ENCODE measurements at regions not wholly inside any gene's neighbourhood (a gene's known extent, or its start where the extent isn't known, plus 50 kb on each side); places are given as distances from the start of the nearest gene placed in this dataset.
A peak's percentile ranks its signal among the peaks of the same experiment; 100 is the strongest.

DNA sequence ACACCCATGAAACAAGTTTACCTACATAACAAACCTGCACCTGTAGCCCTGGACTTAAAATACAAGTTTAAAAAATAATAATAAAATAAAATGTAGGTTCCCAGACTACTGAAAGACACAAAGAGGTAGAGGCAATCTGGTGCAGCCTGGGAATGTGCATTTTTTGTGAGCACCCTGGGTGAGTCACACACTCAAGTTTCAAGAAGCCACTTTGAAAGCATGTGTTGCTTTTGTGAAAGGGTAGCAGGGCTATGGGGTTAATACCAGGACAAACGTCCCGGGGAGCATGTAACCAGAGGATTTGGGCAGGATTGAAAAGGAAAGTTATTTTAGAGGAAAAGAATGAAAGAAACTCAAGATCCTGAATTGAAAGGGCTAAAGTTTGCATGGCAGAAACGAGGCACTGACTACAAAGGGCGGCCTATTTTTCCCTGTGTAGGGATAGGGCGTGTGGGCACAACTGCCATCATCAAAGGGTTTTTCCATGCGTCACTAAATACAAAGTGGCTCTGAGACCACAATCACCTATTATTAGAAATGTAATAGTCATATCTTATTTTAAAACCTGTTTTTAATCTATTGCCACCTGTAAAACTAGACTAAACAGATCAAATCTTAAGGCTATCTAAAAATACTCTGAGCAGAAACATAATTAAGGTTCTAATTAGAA is 314.9 kb downstream of the COG6 start:
- no peaks in the 10 kb centered on the region for H3K9me3 ChIP-seq (ENCODE audit: control insufficient read depth, insufficient read depth, low read length)
- no peak for DNase-seq (ENCODE audit: low read depth in 4 of 6, low spot score in 6 of 6)
- WGBS (ENCODE audit: insufficient coverage): 36% methylated on average over 3 of the region's 6 CpGs
- H3K4me1 ChIP-seq (ENCODE audit: control insufficient read depth, insufficient read depth, low read length): no peaks in the 10 kb centered on the region
- no peaks in the 10 kb centered on the region for H3K36me3 ChIP-seq (ENCODE audit: control insufficient read depth, insufficient read depth, low read length)
- no peak overlapping the region for H3K4me3 ChIP-seq (ENCODE audit: low read depth, low read length)
- no peak overlapping the region for H3K27ac ChIP-seq (ENCODE audit: low read depth, low read length)
- H3K27me3 ChIP-seq (ENCODE audit: control insufficient read depth, insufficient read depth, low read length): no peaks in the 10 kb centered on the region

GRCh38 chr13:39971526-39971925 is 316.1 kb downstream of the COG6 start:
- Histone ChIP-seq H3K4me3 (ENCODE audit: low read depth, low read length) (no peak overlapping the region), H3K36me3 (ENCODE audit: control insufficient read depth, insufficient read depth, low read length) (no peaks in the 10 kb centered on the region), H3K27me3 (ENCODE audit: control insufficient read depth, insufficient read depth, low read length) (no peaks in the 10 kb centered on the region), H3K4me1 (ENCODE audit: control insufficient read depth, insufficient read depth, low read length) (no peaks in the 10 kb centered on the region), H3K27ac (ENCODE audit: low read depth, low read length) (no peak overlapping the region), H3K9me3 (ENCODE audit: control insufficient read depth, insufficient read depth, low read length) (no peaks in the 10 kb centered on the region)
- 90% methylated on average over 2 of the region's 3 CpGs for WGBS (ENCODE audit: insufficient coverage)
- no peak for DNase-seq (ENCODE audit: low read depth in 4 of 6, low spot score in 6 of 6)

- no peaks in the 10 kb centered on the region for H3K27me3 ChIP-seq (ENCODE audit: control insufficient read depth, insufficient read depth, low read length)
- H3K27ac ChIP-seq (ENCODE audit: low read depth, low read length): no peak overlapping the region
- 56% methylated on average over 3 of the region's 6 CpGs for WGBS (ENCODE audit: insufficient coverage)
- no peaks in the 10 kb centered on the region for H3K36me3 ChIP-seq (ENCODE audit: control insufficient read depth, insufficient read depth, low read length)
- DNase-seq (ENCODE audit: low read depth in 4 of 6, low spot score in 6 of 6): no peak
- H3K9me3 ChIP-seq (ENCODE audit: control insufficient read depth, insufficient read depth, low read length): no peaks in the 10 kb centered on the region
- no peak overlapping the region for H3K4me3 ChIP-seq (ENCODE audit: low read depth, low read length)
- no peaks in the 10 kb centered on the region for H3K4me1 ChIP-seq (ENCODE audit: control insufficient read depth, insufficient read depth, low read length)
Measured at GRCh38 chr13:39976481-39976880, 321.0 kb downstream of the COG6 start.

DNA sequence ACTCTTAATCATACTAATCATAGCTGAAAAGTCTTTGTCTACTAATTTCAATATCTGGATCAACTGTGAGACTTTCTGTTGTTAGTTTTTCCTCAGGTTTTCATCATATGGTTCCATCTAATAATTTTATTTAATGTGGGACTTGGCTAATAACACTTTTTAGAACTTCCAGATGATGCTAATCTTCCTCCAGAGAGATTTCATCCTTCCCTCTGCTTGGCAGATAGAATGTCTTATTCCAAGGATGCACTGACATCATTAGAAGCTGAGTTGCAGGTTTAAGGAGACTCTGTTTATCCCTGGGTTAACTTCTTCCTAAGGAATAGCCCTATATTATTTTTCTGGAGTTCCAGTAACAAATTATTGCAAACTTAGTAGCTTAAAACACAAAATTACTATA is 325.6 kb downstream of the COG6 start:
- H3K4me3 ChIP-seq (ENCODE audit: low read depth, low read length): no peak overlapping the region
- H3K36me3 ChIP-seq (ENCODE audit: control insufficient read depth, insufficient read depth, low read length): no peaks in the 10 kb centered on the region
- H3K27ac ChIP-seq (ENCODE audit: low read depth, low read length): no peak overlapping the region
- no peaks in the 10 kb centered on the region for H3K9me3 ChIP-seq (ENCODE audit: control insufficient read depth, insufficient read depth, low read length)
- H3K4me1 ChIP-seq (ENCODE audit: control insufficient read depth, insufficient read depth, low read length): no peaks in the 10 kb centered on the region
- no peak for DNase-seq (ENCODE audit: low read depth in 4 of 6, low spot score in 6 of 6)
- H3K27me3 ChIP-seq (ENCODE audit: control insufficient read depth, insufficient read depth, low read length): no peaks in the 10 kb centered on the region

DNA sequence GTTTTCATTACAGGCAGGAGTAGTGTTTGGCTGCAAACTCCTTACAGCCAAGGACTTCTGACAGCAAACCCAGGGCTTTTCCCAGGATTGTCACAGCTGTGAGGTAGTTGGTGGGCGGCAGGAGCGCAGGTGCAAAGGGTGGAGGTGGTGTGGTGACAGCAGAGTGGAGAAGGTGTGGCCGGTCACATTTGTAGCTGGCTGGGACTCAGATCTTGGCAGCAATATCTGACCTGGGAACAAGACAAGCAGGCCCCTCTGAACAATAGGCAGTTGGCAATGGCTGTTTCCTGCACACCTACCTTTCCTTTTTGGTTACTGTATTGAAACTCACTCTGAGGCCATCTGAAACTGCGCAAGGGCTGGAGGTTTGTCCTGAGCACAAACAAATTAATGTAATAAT is 327.3 kb downstream of the COG6 start:
- Histone ChIP-seq H3K9me3 (ENCODE audit: control insufficient read depth, insufficient read depth, low read length) (no peaks in the 10 kb centered on the region), H3K4me1 (ENCODE audit: control insufficient read depth, insufficient read depth, low read length) (no peaks in the 10 kb centered on the region), H3K27me3 (ENCODE audit: control insufficient read depth, insufficient read depth, low read length) (no peaks in the 10 kb centered on the region), H3K36me3 (ENCODE audit: control insufficient read depth, insufficient read depth, low read length) (no peaks in the 10 kb centered on the region), H3K27ac (ENCODE audit: low read depth, low read length) (no peak overlapping the region), H3K4me3 (ENCODE audit: low read depth, low read length) (no peak overlapping the region)
- no peak for DNase-seq (ENCODE audit: low read depth in 4 of 6, low spot score in 6 of 6)
- 73% methylated on average over 3 of the region's 4 CpGs for WGBS (ENCODE audit: insufficient coverage)

- Histone ChIP-seq H3K9me3 (ENCODE audit: control insufficient read depth, insufficient read depth, low read length) (no peaks in the 10 kb centered on the region), H3K4me1 (ENCODE audit: control insufficient read depth, insufficient read depth, low read length) (no peaks in the 10 kb centered on the region), H3K36me3 (ENCODE audit: control insufficient read depth, insufficient read depth, low read length) (no peaks in the 10 kb centered on the region), H3K4me3 (ENCODE audit: low read depth, low read length) (no peak overlapping the region), H3K27ac (ENCODE audit: low read depth, low read length) (no peak overlapping the region), H3K27me3 (ENCODE audit: control insufficient read depth, insufficient read depth, low read length) (no peaks in the 10 kb centered on the region)
- 100% methylated on average over 1 of the region's 4 CpGs for WGBS (ENCODE audit: insufficient coverage)
- DNase-seq (ENCODE audit: low read depth in 4 of 6, low spot score in 6 of 6): peak in 1 of 6 donors; percentile 25
Measured at GRCh38 chr13:39985071-39985470, 329.6 kb downstream of the COG6 start.

DNA sequence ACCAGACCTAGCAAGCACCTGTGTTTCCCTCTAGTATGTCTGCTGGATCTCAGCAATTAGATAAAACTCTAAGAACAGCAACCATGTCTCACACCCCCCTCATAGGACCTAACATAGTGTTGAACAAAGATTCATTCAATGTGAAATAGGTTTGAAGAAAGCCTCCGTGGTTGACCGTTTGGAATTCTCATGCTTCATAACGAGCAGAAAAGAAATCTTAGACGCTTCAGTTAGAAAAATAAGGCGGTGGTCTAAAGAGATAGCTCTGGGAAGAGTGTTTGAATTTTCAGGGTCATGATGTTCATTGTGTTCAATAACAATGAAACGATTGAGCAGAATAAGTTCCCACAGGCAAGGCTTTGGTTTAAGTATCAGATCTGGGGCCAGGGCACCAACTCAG is 332.9 kb downstream of the COG6 start:
- DNase-seq (ENCODE audit: low read depth in 4 of 6, low spot score in 6 of 6): no peak
- Histone ChIP-seq H3K4me3 (ENCODE audit: low read depth, low read length) (no peak overlapping the region), H3K4me1 (ENCODE audit: control insufficient read depth, insufficient read depth, low read length) (no peaks in the 10 kb centered on the region), H3K9me3 (ENCODE audit: control insufficient read depth, insufficient read depth, low read length) (no peaks in the 10 kb centered on the region), H3K36me3 (ENCODE audit: control insufficient read depth, insufficient read depth, low read length) (no peaks in the 10 kb centered on the region), H3K27me3 (ENCODE audit: control insufficient read depth, insufficient read depth, low read length) (no peaks in the 10 kb centered on the region), H3K27ac (ENCODE audit: low read depth, low read length) (no peak overlapping the region)
- WGBS (ENCODE audit: insufficient coverage): 18% methylated on average over 5 of the region's 6 CpGs

DNA sequence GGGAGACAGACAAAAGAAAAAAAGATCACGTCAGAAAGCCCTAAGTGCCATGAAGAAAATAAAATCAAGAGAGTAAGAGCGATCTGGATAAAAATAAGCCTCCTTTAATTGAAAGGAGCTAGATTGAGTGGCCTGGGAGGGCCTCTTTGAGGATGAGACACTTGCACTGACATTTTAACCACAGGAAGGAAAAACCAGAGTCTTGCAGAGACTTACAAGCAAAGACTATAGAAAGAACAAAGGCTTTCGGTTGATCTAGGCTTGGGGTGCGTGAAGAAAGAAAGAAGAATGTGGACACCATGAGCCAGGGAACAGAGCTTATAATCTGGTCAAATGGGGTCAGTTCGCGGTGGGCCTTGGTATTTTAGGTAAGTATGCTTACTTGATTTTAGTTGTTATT is 342.7 kb downstream of the COG6 start:
- DNase-seq (ENCODE audit: low read depth in 4 of 6, low spot score in 6 of 6): no peak
- Histone ChIP-seq H3K9me3 (ENCODE audit: control insufficient read depth, insufficient read depth, low read length) (no peaks in the 10 kb centered on the region), H3K27me3 (ENCODE audit: control insufficient read depth, insufficient read depth, low read length) (no peaks in the 10 kb centered on the region), H3K36me3 (ENCODE audit: control insufficient read depth, insufficient read depth, low read length) (no peaks in the 10 kb centered on the region), H3K4me3 (ENCODE audit: low read depth, low read length) (no peak overlapping the region), H3K27ac (ENCODE audit: low read depth, low read length) (no peak overlapping the region), H3K4me1 (ENCODE audit: control insufficient read depth, insufficient read depth, low read length) (no peaks in the 10 kb centered on the region)
- 97% methylated on average over 5 of the region's 6 CpGs for WGBS (ENCODE audit: insufficient coverage)

GRCh38 chr13:40002016-40002415 is 346.6 kb downstream of the COG6 start:
- Histone ChIP-seq H3K4me3 (ENCODE audit: low read depth, low read length) (no peak overlapping the region), H3K9me3 (ENCODE audit: control insufficient read depth, insufficient read depth, low read length) (no peaks in the 10 kb centered on the region), H3K4me1 (ENCODE audit: control insufficient read depth, insufficient read depth, low read length) (no peaks in the 10 kb centered on the region), H3K27me3 (ENCODE audit: control insufficient read depth, insufficient read depth, low read length) (no peaks in the 10 kb centered on the region), H3K36me3 (ENCODE audit: control insufficient read depth, insufficient read depth, low read length) (no peaks in the 10 kb centered on the region), H3K27ac (ENCODE audit: low read depth, low read length) (no peak overlapping the region)
- DNase-seq (ENCODE audit: low read depth in 4 of 6, low spot score in 6 of 6): no peak
- WGBS (ENCODE audit: insufficient coverage): no CpG with 5 or more reads among the region's 5 CpGs

- H3K4me3 ChIP-seq (ENCODE audit: low read depth, low read length): no peak overlapping the region
- no CpG with 5 or more reads among the region's 2 CpGs for WGBS (ENCODE audit: insufficient coverage)
- H3K27ac ChIP-seq (ENCODE audit: low read depth, low read length): no peak overlapping the region
- H3K27me3 ChIP-seq (ENCODE audit: control insufficient read depth, insufficient read depth, low read length): no peaks in the 10 kb centered on the region
- no peaks in the 10 kb centered on the region for H3K36me3 ChIP-seq (ENCODE audit: control insufficient read depth, insufficient read depth, low read length)
- no peaks in the 10 kb centered on the region for H3K4me1 ChIP-seq (ENCODE audit: control insufficient read depth, insufficient read depth, low read length)
- DNase-seq (ENCODE audit: low read depth in 4 of 6, low spot score in 6 of 6): no peak
- H3K9me3 ChIP-seq (ENCODE audit: control insufficient read depth, insufficient read depth, low read length): no peaks in the 10 kb centered on the region
Measured at GRCh38 chr13:40013554-40013953, 358.1 kb downstream of the COG6 start.
